Caco-2 (cell line): ENCODE measurements at regions not wholly inside any gene's neighbourhood (a gene's known extent, or its start where the extent isn't known, plus 50 kb on each side); places are given as distances from the start of the nearest gene placed in this dataset.

Source experiments
- BruUV-seq: library from RNA; stranded (reverse); fragments of 400-500 nt; replicated peaks from 2 replicates; lab custom pipeline; 2021; lab: Mats Ljungman, UMichigan
- CTCF ChIA-PET: fragments of 300-600 bp; sonication (Branson Sonifier 250); formaldehyde crosslinking; loops from one replicate; lab custom pipeline; 2022; ENCODE audit warnings: antibody characterized with exemption; lab: Charles Lee
- POLR2A ChIA-PET: fragments of 300-600 bp; sonication (Branson Sonifier 250); formaldehyde crosslinking; loops from one replicate; lab custom pipeline; 2022; ENCODE audit warnings: antibody characterized with exemption; lab: Charles Lee
- DNase-seq, 2 experiments: peaks; one replicate each; pipeline versions ENCODE4 v3.0.0 to v3.0.0-alpha.2; 2020 to 2022
- H3K27me3 ChIP-seq: replicated peaks from 2 replicates; pipeline ENCODE4 v1.6.0; 2011; ENCODE audit warnings: low read length; ENCODE audit not compliant: control insufficient read depth, insufficient read depth
- H3K36me3 ChIP-seq: 2 replicates; pipeline ENCODE4 v1.5.1; 2011; ENCODE audit warnings: low read length; ENCODE audit not compliant: control insufficient read depth, insufficient read depth
- H3K4me1 ChIP-seq: fragments of 250-450 bp; sonication (Bioruptor Pico); 2 replicates; pipeline ENCODE4 v1.5.1; 2020; ENCODE audit warnings: mild to moderate bottlenecking
- H3K4me3 ChIP-seq: 2 replicates; pipeline ENCODE4 v1.5.1; 2011; ENCODE audit warnings: low read depth, mild to moderate bottlenecking, control low read depth, low read length
- H3K9me3 ChIP-seq: fragments of 250-450 bp; sonication (Bioruptor Pico); 2 replicates; pipeline ENCODE4 v1.5.1; 2020; ENCODE audit warnings: mild to moderate bottlenecking, moderate library complexity
- H3K27ac Mint-ChIP-seq: one replicate; pipeline ENCODE4 v1.8.0; 2022; ENCODE audit warnings: mixed read lengths; ENCODE audit not compliant: unreplicated experiment
- H3K27me3 Mint-ChIP-seq: one replicate; pipeline ENCODE4 v1.8.0; 2022; ENCODE audit warnings: mixed read lengths; ENCODE audit not compliant: insufficient read depth, unreplicated experiment
- H3K36me3 Mint-ChIP-seq: one replicate; pipeline ENCODE4 v1.8.0; 2022; ENCODE audit warnings: mild to moderate bottlenecking, mixed read lengths; ENCODE audit not compliant: insufficient read depth, unreplicated experiment
- H3K4me1 Mint-ChIP-seq: one replicate; pipeline ENCODE4 v1.8.0; 2022; ENCODE audit warnings: low read depth, mixed read lengths; ENCODE audit not compliant: unreplicated experiment
- H3K4me3 Mint-ChIP-seq: one replicate; pipeline ENCODE4 v1.8.0; 2022; ENCODE audit warnings: mild to moderate bottlenecking, moderate library complexity, mixed read lengths; ENCODE audit not compliant: unreplicated experiment
- H3K9me3 Mint-ChIP-seq: one replicate; pipeline ENCODE4 v1.8.0; 2022; ENCODE audit warnings: mixed read lengths; ENCODE audit not compliant: unreplicated experiment
- CTCF ChIP-seq, 2 experiments: fragments of 200-600 bp in 1 of 2; IDR thresholded peaks; 1 replicate in 1 of 2; 2 replicates in 1 of 2; pipeline versions ENCODE4 v1.5.1 to v1.8.0; 2011 to 2022; ENCODE audit warnings: antibody characterized with exemption in 1 of 2, control low read depth in 1 of 2, inconsistent platforms in 1 of 2, low read depth in 1 of 2, low read length in 1 of 2, mild to moderate bottlenecking in 1 of 2, moderate library complexity in 1 of 2; ENCODE audit not compliant: insufficient read depth in 1 of 2, severe bottlenecking in 1 of 2, unreplicated experiment in 1 of 2
- intact Hi-C: fragments of 100-400 bp; cut with micrococcal nuclease; formaldehyde crosslinking; loops from one replicate; pipeline ENCODE4 v1.10.0; 2022; ENCODE audit not compliant: unreplicated experiment

GRCh38 chr1:4113897-4114296 lies 213.8 kb upstream of the C1orf174 start:
- Histone ChIP-seq H3K4me1 (no peaks in the 10 kb centered on the region), H3K27me3 (no peaks in the 10 kb centered on the region), H3K36me3 (no peaks in the 10 kb centered on the region), H3K4me3 (no peak overlapping the region), H3K9me3 (no peaks in the 10 kb centered on the region; the same call in 1 of the 2 replicates)
- ChIA-PET POLR2A (no interaction called here), CTCF (no interaction called here)
- no peak for TF ChIP-seq CTCF (IDR thresholded peaks at IDR 0.05; ENCODE audit: insufficient read depth in 1 of 2, low read depth in 1 of 2, low read length in 1 of 2, severe bottlenecking in 1 of 2, unreplicated experiment in 1 of 2)
- DNase-seq: no peak
- no TSS peak for BruUV-seq
- peaks cover 10% of the 10 kb centered on the region for H3K9me3 Mint-ChIP-seq
- H3K4me1 Mint-ChIP-seq: no peaks in the 10 kb centered on the region
- peaks cover 5% of the 10 kb centered on the region for H3K27me3 Mint-ChIP-seq
- no peak overlapping the region for H3K27ac Mint-ChIP-seq
- no peak overlapping the region for H3K4me3 Mint-ChIP-seq
- no peaks in the 10 kb centered on the region for H3K36me3 Mint-ChIP-seq
- intact Hi-C loops: no loop called here

- no peak overlapping the region for H3K4me3 ChIP-seq
- H3K27me3 ChIP-seq: no peaks in the 10 kb centered on the region
- no peak for DNase-seq
- H3K36me3 Mint-ChIP-seq: no peaks in the 10 kb centered on the region
- intact Hi-C loops: no loop called here
- no TSS peak for BruUV-seq
- H3K9me3 ChIP-seq: no peaks in the 10 kb centered on the region; the same call in 1 of the 2 replicates
- TF ChIP-seq CTCF (IDR thresholded peaks at IDR 0.05; ENCODE audit: insufficient read depth in 1 of 2, low read depth in 1 of 2, low read length in 1 of 2, severe bottlenecking in 1 of 2, unreplicated experiment in 1 of 2): no peak
- H3K27ac Mint-ChIP-seq: no peak overlapping the region
- H3K27me3 Mint-ChIP-seq: peaks cover 7% of the 10 kb centered on the region
- no peak overlapping the region for H3K4me3 Mint-ChIP-seq
- ChIA-PET CTCF (no interaction called here), POLR2A (no interaction called here)
- peaks cover 10% of the 10 kb centered on the region for H3K9me3 Mint-ChIP-seq
- H3K4me1 Mint-ChIP-seq: no peaks in the 10 kb centered on the region
- H3K4me1 ChIP-seq: no peaks in the 10 kb centered on the region
- H3K36me3 ChIP-seq: no peaks in the 10 kb centered on the region
Measured at GRCh38 chr1:4115191-4115900, 215.3 kb upstream of the C1orf174 start.

DNA sequence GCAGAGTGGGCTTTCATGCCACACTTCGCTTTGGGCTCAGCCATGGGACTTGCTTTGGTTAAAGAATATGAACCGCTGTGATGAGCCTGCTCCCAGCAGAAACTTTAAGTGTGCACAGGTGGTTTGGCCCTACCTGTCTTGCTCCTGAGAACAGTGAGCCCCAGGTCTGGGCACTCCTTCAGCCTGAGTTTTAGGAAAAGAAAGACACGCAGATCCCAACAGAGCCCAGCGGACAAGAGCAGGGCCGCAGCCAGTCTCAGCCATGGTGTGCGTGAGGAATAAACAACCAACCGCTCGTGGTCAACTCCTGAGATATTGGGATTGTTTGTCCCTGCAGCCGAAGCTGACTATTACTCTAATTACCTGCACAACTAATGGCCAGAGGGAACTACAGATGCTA lies 217.1 kb upstream of the C1orf174 start:
- H3K27me3 ChIP-seq: no peaks in the 10 kb centered on the region
- peaks cover 10% of the 10 kb centered on the region for H3K9me3 Mint-ChIP-seq
- no peak overlapping the region for H3K4me3 Mint-ChIP-seq
- H3K36me3 ChIP-seq: no peaks in the 10 kb centered on the region
- no peaks in the 10 kb centered on the region for H3K4me1 ChIP-seq
- H3K27me3 Mint-ChIP-seq: peaks cover 2% of the 10 kb centered on the region
- H3K27ac Mint-ChIP-seq: no peak overlapping the region
- BruUV-seq: no TSS peak
- no peak for DNase-seq
- ChIA-PET POLR2A (interaction anchor here (0.5 kb wide), 1 partner anchor 1909 kb away, joined by 3 read pairs; no protein-coding TSS in a partner anchor), CTCF (no interaction called here)
- H3K9me3 ChIP-seq: no peaks in the 10 kb centered on the region; the same call in 1 of the 2 replicates
- intact Hi-C loops: no loop called here
- no peak overlapping the region for H3K4me3 ChIP-seq
- H3K36me3 Mint-ChIP-seq: no peaks in the 10 kb centered on the region
- no peaks in the 10 kb centered on the region for H3K4me1 Mint-ChIP-seq
- no peak for TF ChIP-seq CTCF (IDR thresholded peaks at IDR 0.05; ENCODE audit: insufficient read depth in 1 of 2, low read depth in 1 of 2, low read length in 1 of 2, severe bottlenecking in 1 of 2, unreplicated experiment in 1 of 2)
